Fibroblast of skin of left biceps (primary cell): ENCODE measurements at regions not wholly inside any gene's neighbourhood (a gene's known extent, or its start where the extent isn't known, plus 50 kb on each side); places are given as distances from the start of the nearest gene placed in this dataset.
A peak's percentile ranks its signal among the peaks of the same experiment; 100 is the strongest.
"Not testable (repeated sequence)": the region's sequence is repeated elsewhere in the genome, so short reads cannot be mapped to it uniquely, and the experiment has no call there.

Source experiments
- DNase-seq, 2 experiments: peaks; one replicate each; pipeline ENCODE4 v3.0.0-alpha.2; 2013; ENCODE audit warnings: low read depth in 2 of 2

DNA sequence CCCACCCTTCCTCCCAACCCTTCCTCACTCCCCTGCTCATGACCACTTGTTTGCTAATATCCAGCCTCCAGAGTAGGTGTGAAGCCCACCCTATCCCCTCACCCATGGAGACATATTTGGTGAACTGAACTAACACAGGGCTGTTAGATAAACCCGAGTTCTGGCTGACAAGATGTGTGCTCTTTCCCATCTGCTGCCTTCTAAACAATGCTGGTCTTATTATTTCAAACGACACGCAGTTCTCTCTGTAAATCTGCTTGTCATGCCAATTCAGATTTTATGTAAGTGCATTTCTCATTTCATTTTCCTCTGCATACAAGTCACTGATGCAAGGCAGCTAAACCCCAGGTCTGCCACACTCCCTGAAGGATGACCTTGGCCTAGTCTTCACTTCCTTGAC lies 343.0 kb upstream of the CDH5 start:
- DNase-seq: no peak

- DNase-seq: no peak
Measured at GRCh38 chr16:66020642-66021041, 345.8 kb upstream of the CDH5 start.

DNA sequence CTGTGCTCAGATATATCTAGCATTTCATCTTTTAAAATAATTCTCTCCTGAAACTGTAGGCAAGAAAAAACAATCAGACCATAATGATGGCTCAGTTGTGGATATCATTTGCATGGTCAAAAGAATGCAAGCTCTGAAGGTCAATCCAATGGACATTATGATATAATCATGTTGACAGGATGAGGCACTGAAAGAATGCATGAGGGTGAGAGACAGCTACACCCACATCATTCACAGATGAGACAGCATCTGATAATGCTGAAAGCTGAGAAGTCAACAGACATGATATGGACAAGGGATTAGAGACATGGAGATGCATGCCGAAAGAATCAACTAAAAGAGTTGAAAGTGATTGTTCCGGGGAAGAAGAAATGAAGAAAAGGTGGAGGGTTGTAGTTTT lies 346.4 kb upstream of the CDH5 start:
- no peak for DNase-seq

GRCh38 chr16:66019502-66019901 lies 347.0 kb upstream of the CDH5 start:
- not testable (repeated sequence) for DNase-seq

DNA sequence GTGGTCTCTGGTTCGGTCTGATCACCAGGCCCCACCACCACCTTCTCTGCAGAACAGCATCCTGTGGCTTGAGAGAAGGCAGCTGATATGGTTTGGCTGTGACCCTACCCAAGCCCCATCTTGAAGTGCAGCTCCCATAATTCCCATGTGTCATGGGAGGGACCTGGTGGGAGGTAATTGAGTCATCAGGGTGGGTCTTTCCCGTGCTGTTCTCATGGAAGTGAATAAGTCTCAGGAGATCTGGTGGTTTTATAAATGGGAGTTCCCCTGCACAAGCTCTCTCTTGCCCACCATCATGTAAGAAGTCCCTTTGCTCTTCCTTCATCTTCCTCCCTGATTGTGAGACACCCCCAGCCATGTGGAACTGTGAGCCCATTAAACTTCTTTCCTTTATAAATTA lies 352.3 kb upstream of the CDH5 start:
- no peak for DNase-seq

DNA sequence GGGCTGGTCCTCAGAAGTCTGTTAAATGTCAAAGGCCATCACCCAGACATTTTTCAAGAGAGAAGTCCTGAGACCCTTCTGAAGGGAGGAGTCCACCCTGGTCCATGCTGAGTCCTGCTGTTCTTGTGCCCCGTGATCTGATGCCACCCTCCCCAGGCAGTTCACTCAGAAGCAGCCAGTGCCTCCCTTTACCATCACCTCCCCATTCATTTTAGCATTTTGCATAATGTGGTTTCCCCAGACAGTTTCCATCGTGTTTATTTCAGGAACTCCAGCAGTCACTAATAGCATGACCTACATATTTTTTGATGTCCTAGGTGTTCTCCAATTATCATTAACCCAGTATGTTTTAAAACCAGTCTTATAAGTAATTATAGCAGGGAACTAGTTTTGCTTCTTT lies 353.0 kb upstream of the CDH5 start:
- no peak for DNase-seq

- DNase-seq: no peak
Measured at GRCh38 chr16:66008136-66008535, 358.4 kb upstream of the CDH5 start.

- DNase-seq: peak; percentile 96 to 97
Measured at GRCh38 chr16:66007717-66008116, 358.8 kb upstream of the CDH5 start.

GRCh38 chr16:66006485-66006884 lies 360.0 kb upstream of the CDH5 start:
- DNase-seq: no peak

DNA sequence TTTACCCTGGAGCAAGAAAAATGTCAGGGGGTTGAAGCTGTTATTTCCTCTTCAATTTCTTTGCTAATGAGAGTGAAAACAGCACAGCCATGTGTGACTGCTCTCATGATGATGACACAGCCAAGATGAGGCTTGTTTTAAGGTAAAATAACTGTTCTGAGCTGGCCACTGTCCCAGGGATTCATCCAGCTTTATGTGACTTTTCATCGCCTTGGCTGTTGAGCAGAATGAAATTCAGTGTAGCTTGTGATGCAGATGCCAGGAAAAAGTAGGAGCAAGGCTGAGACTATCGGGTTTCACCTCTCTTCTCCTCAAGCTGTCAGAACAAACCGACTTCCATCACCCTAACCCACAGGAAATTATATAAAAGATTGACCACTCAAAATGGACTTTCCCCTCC lies 361.8 kb upstream of the CDH5 start:
- peak; percentile 73 to 84 for DNase-seq

- DNase-seq: no peak
Measured at GRCh38 chr16:66003201-66003600, 363.3 kb upstream of the CDH5 start.

GRCh38 chr16:66002601-66003000 lies 363.9 kb upstream of the CDH5 start:
- no peak for DNase-seq

DNA sequence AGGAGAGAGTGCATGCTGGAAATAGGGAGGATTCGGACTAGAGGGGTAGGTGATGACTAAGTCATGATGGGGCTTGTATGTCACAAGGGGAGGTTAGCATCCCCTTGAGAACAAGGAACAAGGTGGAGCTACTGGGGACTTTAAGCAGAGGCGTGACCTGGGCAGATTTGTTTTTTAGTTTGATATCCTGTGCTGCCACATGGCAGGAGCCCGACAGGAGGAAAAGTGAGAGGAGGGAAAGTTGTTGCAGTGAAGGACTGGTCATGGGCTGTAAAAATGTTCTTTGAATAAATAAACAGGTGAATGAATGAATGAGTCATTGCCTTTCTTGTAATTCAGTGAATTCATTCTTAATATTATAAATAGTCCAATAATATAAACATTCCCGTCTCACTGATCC lies 365.1 kb upstream of the CDH5 start:
- no peak for DNase-seq

DNA sequence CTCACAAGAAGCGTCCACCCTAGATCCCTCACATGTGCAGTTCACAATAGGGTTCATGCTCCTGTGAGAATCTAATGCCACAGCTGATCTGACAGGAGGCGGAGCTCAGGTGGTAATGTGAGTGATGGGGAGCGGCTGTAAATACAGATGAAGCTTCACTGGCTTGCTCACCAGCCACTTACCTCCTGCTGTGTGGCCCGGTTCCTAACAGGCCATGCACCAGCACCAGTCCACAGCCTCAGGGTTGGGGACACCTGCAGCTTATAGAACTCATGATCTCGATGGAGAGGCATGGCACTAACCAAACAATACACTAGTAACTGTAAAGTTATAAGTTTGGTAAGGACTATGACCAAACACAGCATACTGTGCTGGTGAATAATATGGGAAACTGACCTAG lies 368.0 kb upstream of the CDH5 start:
- no peak for DNase-seq

- DNase-seq: peak; percentile 51 to 55
Measured at GRCh38 chr16:65994291-65994690, 372.2 kb upstream of the CDH5 start.

DNA sequence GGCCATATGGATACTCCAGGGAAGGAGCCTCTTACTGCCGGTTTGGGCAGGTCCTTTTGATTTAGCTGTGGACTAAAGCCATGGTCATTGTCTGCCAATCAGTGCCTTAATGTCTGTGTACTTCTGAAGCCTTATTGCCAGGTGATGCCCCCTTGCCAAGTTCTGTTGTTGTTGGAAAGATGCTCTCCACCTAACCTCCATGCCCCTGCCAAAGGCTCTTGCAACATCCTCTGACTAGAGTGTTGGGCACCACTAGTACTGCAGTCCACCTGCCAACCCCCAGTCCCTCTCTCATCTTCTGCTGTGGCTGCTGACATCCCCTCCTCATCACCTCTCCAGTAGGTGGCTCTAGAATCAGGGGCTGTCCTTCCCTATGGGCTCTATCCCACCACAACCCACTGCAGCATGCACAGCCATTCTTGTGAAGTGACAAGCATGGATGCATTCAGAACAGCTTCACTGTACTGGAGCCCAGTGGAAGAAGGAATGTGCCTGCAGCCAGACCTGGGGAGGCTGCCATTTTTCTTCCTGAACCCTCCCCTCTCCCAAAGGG lies 375.3 kb upstream of the CDH5 start:
- DNase-seq: no peak

DNA sequence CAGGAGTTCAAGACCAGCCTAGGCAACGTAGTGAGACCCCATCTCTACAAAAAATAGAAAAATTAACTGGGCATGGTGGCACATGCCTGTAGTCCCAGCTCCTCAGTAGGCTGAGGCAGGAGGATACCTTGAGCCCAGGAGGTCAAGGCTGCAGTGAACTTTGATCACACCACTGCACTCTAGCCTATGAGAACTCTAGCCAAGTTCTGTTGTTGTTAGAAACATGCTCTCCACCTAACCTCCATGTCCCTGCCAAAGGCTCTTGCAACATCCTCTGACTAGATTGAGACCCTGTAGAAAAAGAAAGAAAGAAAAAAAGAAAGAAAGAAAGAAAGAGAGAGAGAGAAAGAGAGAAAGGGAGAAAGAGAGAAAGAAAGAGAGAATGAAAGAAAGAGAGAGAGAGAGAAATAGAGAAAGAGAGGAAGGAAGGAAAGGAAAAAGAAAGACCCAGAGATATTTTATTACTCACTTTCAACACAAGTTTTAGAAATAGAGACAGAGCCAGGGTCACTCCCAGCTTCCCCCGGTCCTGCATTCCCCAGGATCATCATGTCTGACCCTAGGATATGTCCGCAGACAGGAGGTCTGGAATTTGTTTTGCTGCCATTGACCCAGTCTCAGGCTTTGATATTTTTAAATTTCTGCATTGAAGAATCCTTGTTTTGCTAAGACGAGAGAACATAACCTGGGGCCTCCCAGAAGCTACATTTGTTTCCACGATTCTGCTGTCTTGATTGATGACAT lies 376.5 kb upstream of the CDH5 start:
- no peak for DNase-seq

- no peak for DNase-seq
Measured at GRCh38 chr16:65988024-65988595, 378.4 kb upstream of the CDH5 start.

GRCh38 chr16:65984296-65984695 lies 382.2 kb upstream of the CDH5 start:
- DNase-seq: no peak

- no peak for DNase-seq
Measured at GRCh38 chr16:65981057-65981456, 385.4 kb upstream of the CDH5 start.

DNA sequence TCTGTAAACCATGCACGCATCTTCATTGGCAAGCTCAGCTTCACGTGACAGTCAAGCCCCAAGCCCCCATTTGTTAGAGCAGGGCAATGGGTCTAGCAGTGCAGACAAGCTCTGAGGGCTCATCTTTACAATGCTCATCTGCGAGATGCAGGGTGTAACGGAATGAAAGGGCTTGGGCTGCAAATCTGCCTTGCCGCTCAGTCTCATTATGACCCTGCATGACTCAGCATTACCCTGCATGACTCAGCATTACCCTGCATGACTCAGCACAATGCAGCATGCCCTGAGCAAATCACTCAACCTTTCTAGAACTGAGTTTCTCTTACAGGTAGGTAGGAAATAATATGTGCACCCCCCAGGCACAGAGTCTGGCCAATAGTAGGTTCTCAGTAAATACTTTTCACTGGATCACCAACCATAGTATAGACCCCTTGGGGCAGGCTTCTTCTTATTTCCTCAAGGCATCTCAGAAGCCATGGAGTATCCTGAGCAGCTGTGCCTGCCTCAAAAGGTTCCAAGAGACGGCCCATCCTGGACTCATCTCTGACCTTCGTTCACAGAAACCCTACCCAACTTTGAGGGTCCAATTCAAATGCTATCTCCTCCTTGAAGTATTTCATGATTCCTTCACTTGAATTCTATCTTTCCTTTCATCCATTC lies 391.3 kb upstream of the CDH5 start:
- peak; percentile 36 to 38 for DNase-seq

- peak; percentile 6 to 12 for DNase-seq
Measured at GRCh38 chr16:65967376-65967775, 399.1 kb upstream of the CDH5 start.

- no peak for DNase-seq
Measured at GRCh38 chr16:65965628-65966027, 400.9 kb upstream of the CDH5 start.
